WTC11 (cell line): ENCODE measurements at regions not wholly inside any gene's neighbourhood (a gene's known extent, or its start where the extent isn't known, plus 50 kb on each side); places are given as distances from the start of the nearest gene placed in this dataset.

Experiments used
- ETV6 ChIP-seq: sonication (generic); formaldehyde crosslinking; IDR thresholded peaks from 2 replicates; pipeline ENCODE4 v1.8.1; 2022; ENCODE audit warnings: mild to moderate bottlenecking, missing genetic modification reagents
- FOXP1 ChIP-seq: sonication (generic); formaldehyde crosslinking; IDR thresholded peaks from 2 replicates; pipeline ENCODE4 v1.8.0; 2022; ENCODE audit warnings: missing genetic modification reagents, mild to moderate bottlenecking, moderate library complexity, borderline replicate concordance
- TF ChIP-seq, protein P1 (sequence below): fragments of 200-600 bp; IDR thresholded peaks from 2 replicates; pipeline ENCODE4 v1.8.0; 2022; ENCODE audit warnings: antibody characterized with exemption

DNA sequence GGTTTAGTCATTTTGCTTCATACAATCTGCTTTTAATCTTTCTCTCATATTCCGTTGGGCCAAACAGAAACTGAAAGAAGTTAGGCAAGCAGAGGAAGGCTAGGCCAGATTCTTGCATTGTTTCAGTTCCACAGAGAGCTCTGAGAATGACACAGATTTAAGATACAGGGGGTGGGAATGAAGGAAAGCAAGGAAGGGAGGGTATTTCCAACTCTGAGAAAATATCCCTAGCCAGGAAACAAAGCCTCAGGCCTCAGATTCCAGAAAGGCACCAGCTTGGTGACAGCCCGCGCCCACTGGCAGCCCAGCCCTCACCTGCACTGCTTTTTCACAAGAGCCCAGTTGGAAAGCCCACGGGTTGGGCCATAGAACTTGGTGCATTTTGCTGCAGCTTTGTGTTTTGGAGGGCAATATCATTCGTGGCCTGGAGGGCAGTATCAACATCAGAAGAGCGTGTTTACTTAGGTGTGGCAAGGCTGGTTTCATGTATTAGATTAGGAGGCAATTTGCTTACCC lies 63.5 kb downstream of the ENC1 start:
- TF ChIP-seq, protein P1, sequence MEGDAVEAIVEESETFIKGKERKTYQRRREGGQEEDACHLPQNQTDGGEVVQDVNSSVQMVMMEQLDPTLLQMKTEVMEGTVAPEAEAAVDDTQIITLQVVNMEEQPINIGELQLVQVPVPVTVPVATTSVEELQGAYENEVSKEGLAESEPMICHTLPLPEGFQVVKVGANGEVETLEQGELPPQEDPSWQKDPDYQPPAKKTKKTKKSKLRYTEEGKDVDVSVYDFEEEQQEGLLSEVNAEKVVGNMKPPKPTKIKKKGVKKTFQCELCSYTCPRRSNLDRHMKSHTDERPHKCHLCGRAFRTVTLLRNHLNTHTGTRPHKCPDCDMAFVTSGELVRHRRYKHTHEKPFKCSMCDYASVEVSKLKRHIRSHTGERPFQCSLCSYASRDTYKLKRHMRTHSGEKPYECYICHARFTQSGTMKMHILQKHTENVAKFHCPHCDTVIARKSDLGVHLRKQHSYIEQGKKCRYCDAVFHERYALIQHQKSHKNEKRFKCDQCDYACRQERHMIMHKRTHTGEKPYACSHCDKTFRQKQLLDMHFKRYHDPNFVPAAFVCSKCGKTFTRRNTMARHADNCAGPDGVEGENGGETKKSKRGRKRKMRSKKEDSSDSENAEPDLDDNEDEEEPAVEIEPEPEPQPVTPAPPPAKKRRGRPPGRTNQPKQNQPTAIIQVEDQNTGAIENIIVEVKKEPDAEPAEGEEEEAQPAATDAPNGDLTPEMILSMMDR, result no peak
- TF ChIP-seq ETV6 (CRISPR knock-in tag) (no peak), FOXP1 (CRISPR knock-in tag) (no peak)
